ENCODE measurements at regions not wholly inside any gene's neighbourhood (a gene's known extent, or its start where the extent isn't known, plus 50 kb on each side); places are given as distances from the start of the nearest gene placed in this dataset.

DNA sequence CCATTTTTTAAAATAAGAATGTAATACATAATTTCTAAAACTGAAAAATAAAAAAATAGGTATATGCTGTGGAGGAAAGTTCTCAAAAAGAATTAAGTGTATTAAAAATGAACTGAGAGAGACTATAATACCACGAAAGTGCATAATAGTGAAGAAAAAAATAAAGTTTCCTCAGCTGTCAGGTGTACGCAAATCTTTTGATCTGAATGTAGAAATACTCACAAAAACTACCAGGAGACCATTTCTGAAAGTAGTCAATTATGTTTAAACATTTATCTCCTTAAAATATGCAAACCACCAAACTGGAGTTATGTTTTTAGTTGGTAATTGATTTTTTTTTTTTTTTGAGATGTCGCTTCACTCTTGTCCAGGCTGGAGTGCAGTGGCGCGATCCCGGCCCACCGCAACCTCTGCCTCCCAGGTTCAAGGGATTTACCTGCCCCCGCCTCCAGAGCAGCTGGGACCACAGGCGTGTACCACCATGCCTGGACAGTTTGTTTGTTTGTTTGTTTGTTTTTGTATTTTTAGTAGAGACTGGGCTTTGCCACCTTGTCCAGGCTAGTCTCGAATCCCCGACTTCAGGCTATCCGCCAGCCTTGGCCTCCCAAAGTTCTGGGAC is 1169.2 kb upstream of the B3GALT2 start:
- no peak for TF ChIP-seq POLR2A (IDR thresholded peaks at IDR 0.05; ENCODE audit: low read depth, low read length)
- TF ChIP-seq, protein P1, sequence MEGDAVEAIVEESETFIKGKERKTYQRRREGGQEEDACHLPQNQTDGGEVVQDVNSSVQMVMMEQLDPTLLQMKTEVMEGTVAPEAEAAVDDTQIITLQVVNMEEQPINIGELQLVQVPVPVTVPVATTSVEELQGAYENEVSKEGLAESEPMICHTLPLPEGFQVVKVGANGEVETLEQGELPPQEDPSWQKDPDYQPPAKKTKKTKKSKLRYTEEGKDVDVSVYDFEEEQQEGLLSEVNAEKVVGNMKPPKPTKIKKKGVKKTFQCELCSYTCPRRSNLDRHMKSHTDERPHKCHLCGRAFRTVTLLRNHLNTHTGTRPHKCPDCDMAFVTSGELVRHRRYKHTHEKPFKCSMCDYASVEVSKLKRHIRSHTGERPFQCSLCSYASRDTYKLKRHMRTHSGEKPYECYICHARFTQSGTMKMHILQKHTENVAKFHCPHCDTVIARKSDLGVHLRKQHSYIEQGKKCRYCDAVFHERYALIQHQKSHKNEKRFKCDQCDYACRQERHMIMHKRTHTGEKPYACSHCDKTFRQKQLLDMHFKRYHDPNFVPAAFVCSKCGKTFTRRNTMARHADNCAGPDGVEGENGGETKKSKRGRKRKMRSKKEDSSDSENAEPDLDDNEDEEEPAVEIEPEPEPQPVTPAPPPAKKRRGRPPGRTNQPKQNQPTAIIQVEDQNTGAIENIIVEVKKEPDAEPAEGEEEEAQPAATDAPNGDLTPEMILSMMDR (IDR thresholded peaks at IDR 0.05; ENCODE audit: extremely low read depth in 1 of 2, insufficient read depth in 1 of 2, low read depth in 1 of 2, low read length in 2 of 2) = no peak
- no peak for TF ChIP-seq MYC (IDR thresholded peaks at IDR 0.05; ENCODE audit: low read depth, low read length)
- TF ChIP-seq, protein P2, sequence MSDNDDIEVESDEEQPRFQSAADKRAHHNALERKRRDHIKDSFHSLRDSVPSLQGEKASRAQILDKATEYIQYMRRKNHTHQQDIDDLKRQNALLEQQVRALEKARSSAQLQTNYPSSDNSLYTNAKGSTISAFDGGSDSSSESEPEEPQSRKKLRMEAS (IDR thresholded peaks at IDR 0.05; ENCODE audit: insufficient read depth, insufficient read length) = no peak
- no peak for TF ChIP-seq EZH2 (IDR thresholded peaks at IDR 0.05; ENCODE audit: borderline replicate concordance, low read depth, low read length, severe bottlenecking)
- no peak for TF ChIP-seq POLR2AphosphoS5 (IDR thresholded peaks at IDR 0.05; ENCODE audit: insufficient read depth, low read depth, low read length)
